GM19035 (cell line): ENCODE measurements at regions not wholly inside any gene's neighbourhood (a gene's known extent, or its start where the extent isn't known, plus 50 kb on each side); places are given as distances from the start of the nearest gene placed in this dataset.
A peak's percentile ranks its signal among the peaks of the same experiment; 100 is the strongest.
"Not testable (repeated sequence)": the region's sequence is repeated elsewhere in the genome, so short reads cannot be mapped to it uniquely, and the experiment has no call there.

Experiments
- ATAC-seq: cut with Tn5 transposase; IDR thresholded peaks from one replicate; pipeline ENCODE4 v1.9.1; 2021; ENCODE audit not compliant: unreplicated experiment

GRCh38 chr2:121064186-121064585 is 220.8 kb downstream of the TFCP2L1 start:
- no peak for ATAC-seq

GRCh38 chr2:121065239-121065638 is 219.8 kb downstream of the TFCP2L1 start:
- no peak for ATAC-seq

GRCh38 chr2:121066526-121066925 is 218.5 kb downstream of the TFCP2L1 start:
- no peak for ATAC-seq

GRCh38 chr2:121068851-121069250 is 216.2 kb downstream of the TFCP2L1 start:
- no peak for ATAC-seq

- ATAC-seq: no peak
Observed at GRCh38 chr2:121069434-121069969, 215.5 kb downstream of the TFCP2L1 start.

GRCh38 chr2:121070061-121070460 is 214.9 kb downstream of the TFCP2L1 start:
- ATAC-seq: not testable (repeated sequence)

GRCh38 chr2:121071034-121071504 is 213.9 kb downstream of the TFCP2L1 start:
- no peak for ATAC-seq

- ATAC-seq: no peak
Observed at GRCh38 chr2:121072784-121073183, 212.2 kb downstream of the TFCP2L1 start.

- no peak for ATAC-seq
Observed at GRCh38 chr2:121073320-121074210, 211.4 kb downstream of the TFCP2L1 start.

- no peak for ATAC-seq
Observed at GRCh38 chr2:121074293-121074932, 210.6 kb downstream of the TFCP2L1 start.

GRCh38 chr2:121075006-121075551 is 209.9 kb downstream of the TFCP2L1 start:
- no peak for ATAC-seq

- no peak for ATAC-seq
Observed at GRCh38 chr2:121075641-121076497, 209.1 kb downstream of the TFCP2L1 start.

- ATAC-seq: no peak
Observed at GRCh38 chr2:121076498-121076820, 208.5 kb downstream of the TFCP2L1 start.

- ATAC-seq: peak; percentile 49
Observed at GRCh38 chr2:121076885-121077549, 208.0 kb downstream of the TFCP2L1 start.

- ATAC-seq: no peak
Observed at GRCh38 chr2:121078899-121079298, 206.1 kb downstream of the TFCP2L1 start.

GRCh38 chr2:121080013-121080772 is 204.8 kb downstream of the TFCP2L1 start:
- ATAC-seq: no peak

GRCh38 chr2:121081701-121082100 is 203.3 kb downstream of the TFCP2L1 start:
- no peak for ATAC-seq

- ATAC-seq: no peak
Observed at GRCh38 chr2:121082191-121082590, 202.8 kb downstream of the TFCP2L1 start.

- no peak for ATAC-seq
Observed at GRCh38 chr2:121084130-121084680, 200.8 kb downstream of the TFCP2L1 start.
